SH-SY5Y (cell line): ENCODE measurements at regions not wholly inside any gene's neighbourhood (a gene's known extent, or its start where the extent isn't known, plus 50 kb on each side); places are given as distances from the start of the nearest gene placed in this dataset.

ENCODE experiments used
- GATA2 ChIP-seq: IDR thresholded peaks from 2 replicates; pipeline ENCODE4 v1.6.1; 2011; ENCODE audit warnings: mild to moderate bottlenecking, low read depth, low read length
- GATA3 ChIP-seq: IDR thresholded peaks from 2 replicates; pipeline ENCODE4 v1.6.1; 2011; ENCODE audit warnings: low read depth, mild to moderate bottlenecking, low read length, moderate library complexity

GRCh38 chr9:109880276-109881169, 100.5 kb downstream of the PALM2AKAP2 start:
- TF ChIP-seq GATA2 (no peak), GATA3 (no peak)
